HL-60 (cell line): ENCODE measurements at regions not wholly inside any gene's neighbourhood (a gene's known extent, or its start where the extent isn't known, plus 50 kb on each side); places are given as distances from the start of the nearest gene placed in this dataset.

Experiments used
- GABPA ChIP-seq: IDR thresholded peaks from 2 replicates; pipeline ENCODE4 v1.6.1; 2012; ENCODE audit warnings: low read depth
- TF ChIP-seq, protein P1 (sequence below): IDR thresholded peaks from one replicate; pipeline ENCODE4 v1.5.1; 2011; ENCODE audit warnings: low read length, control low read depth, inconsistent platforms; ENCODE audit not compliant: insufficient read depth

DNA sequence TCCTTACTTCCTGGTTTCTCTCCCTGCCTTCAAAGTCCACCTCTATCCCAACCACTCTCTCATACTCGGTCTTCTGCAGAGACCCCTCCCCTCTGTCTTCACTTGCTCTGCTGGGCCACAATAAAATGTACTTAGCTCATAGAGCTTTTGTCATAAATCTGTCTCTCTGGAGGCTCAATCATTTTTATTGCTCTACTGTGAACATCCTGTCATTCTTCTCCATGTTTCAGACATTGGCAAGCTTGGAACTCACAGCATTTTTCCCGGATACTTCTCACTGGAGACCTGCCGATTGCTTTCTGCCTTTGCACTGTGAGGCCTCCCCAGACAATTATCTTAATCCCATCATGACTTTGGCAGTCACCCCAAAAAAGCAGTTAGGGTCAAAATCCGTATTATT is 192.3 kb upstream of the ZMIZ1 start:
- TF ChIP-seq, protein P1, sequence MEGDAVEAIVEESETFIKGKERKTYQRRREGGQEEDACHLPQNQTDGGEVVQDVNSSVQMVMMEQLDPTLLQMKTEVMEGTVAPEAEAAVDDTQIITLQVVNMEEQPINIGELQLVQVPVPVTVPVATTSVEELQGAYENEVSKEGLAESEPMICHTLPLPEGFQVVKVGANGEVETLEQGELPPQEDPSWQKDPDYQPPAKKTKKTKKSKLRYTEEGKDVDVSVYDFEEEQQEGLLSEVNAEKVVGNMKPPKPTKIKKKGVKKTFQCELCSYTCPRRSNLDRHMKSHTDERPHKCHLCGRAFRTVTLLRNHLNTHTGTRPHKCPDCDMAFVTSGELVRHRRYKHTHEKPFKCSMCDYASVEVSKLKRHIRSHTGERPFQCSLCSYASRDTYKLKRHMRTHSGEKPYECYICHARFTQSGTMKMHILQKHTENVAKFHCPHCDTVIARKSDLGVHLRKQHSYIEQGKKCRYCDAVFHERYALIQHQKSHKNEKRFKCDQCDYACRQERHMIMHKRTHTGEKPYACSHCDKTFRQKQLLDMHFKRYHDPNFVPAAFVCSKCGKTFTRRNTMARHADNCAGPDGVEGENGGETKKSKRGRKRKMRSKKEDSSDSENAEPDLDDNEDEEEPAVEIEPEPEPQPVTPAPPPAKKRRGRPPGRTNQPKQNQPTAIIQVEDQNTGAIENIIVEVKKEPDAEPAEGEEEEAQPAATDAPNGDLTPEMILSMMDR = no peak
- no peak for TF ChIP-seq GABPA
